Cardiac muscle cell (in vitro differentiated cells and primary cell): ENCODE measurements at regions not wholly inside any gene's neighbourhood (a gene's known extent, or its start where the extent isn't known, plus 50 kb on each side); places are given as distances from the start of the nearest gene placed in this dataset.

Source experiments
- DNase-seq, 2 donors: peaks; one replicate each; pipeline versions ENCODE4 v3.0.0 to v3.0.0-alpha.2; 2010 to 2017; ENCODE audit warnings: low read depth in 1 of 2, low spot score in 1 of 2
- H3K27ac ChIP-seq: fragments of 200-600 bp; sonication (generic); 2 replicates; pipeline ENCODE4 v1.5.1; 2016
- H3K27me3 ChIP-seq: fragments of 200-600 bp; sonication (generic); 2 replicates; pipeline ENCODE4 v1.6.0; 2016; ENCODE audit warnings: control low read depth
- H3K36me3 ChIP-seq: fragments of 200-600 bp; sonication (generic); 2 replicates; pipeline ENCODE4 v1.5.1; 2016; ENCODE audit warnings: control low read depth
- H3K4me1 ChIP-seq: fragments of 200-600 bp; sonication (generic); 2 replicates; pipeline ENCODE4 v1.8.1; 2017; ENCODE audit warnings: low read depth, mild to moderate bottlenecking, mixed run types
- H3K4me3 ChIP-seq: fragments of 200-600 bp; sonication (generic); 2 replicates; pipeline ENCODE4 v1.5.1; 2016; ENCODE audit warnings: mild to moderate bottlenecking
- H3K9me3 ChIP-seq: fragments of 200-600 bp; sonication (generic); 2 replicates; pipeline ENCODE4 v1.5.1; 2017; ENCODE audit warnings: low read depth, mild to moderate bottlenecking, control low read depth
- CTCF ChIP-seq: IDR thresholded peaks from 2 replicates; pipeline ENCODE4 v1.5.1; 2012; ENCODE audit warnings: low read depth, mild to moderate bottlenecking, low read length

DNA sequence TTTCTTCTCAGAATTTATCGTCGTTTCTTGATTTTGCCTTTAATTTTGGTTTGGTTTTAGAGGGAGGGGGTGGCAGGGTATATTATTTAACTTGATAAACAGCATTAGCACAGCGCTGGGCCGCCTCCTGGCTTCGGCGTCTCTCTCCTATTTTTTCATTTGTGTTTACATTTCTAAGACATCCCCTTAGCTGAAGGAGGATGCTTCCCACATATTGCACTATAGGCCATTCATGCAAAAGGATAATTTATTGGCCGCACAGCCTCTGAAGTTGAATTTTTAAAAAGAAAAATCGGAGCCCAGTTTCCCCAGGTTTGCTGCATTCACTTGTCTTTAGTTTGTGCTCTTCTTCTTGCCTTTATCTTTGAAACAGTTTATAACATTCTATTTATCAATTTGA lies 497.4 kb upstream of the ZFHX3 start:
- H3K27ac ChIP-seq, result no peak overlapping the region
- H3K36me3 ChIP-seq, result no peaks in the 10 kb centered on the region
- H3K4me1 ChIP-seq, result peaks cover 12% of the 10 kb centered on the region
- no peak for TF ChIP-seq CTCF
- DNase-seq, result no peak
- no peaks in the 10 kb centered on the region for H3K9me3 ChIP-seq
- no peak overlapping the region for H3K4me3 ChIP-seq
- H3K27me3 ChIP-seq, result no peaks in the 10 kb centered on the region

GRCh38 chr16:73544826-73545225 lies 496.9 kb upstream of the ZFHX3 start:
- no peak overlapping the region for H3K27ac ChIP-seq
- H3K4me3 ChIP-seq, result no peak overlapping the region
- H3K36me3 ChIP-seq, result no peaks in the 10 kb centered on the region
- no peaks in the 10 kb centered on the region for H3K27me3 ChIP-seq
- H3K4me1 ChIP-seq, result peaks cover 7% of the 10 kb centered on the region
- no peak for DNase-seq
- no peak for TF ChIP-seq CTCF
- H3K9me3 ChIP-seq, result no peaks in the 10 kb centered on the region

DNA sequence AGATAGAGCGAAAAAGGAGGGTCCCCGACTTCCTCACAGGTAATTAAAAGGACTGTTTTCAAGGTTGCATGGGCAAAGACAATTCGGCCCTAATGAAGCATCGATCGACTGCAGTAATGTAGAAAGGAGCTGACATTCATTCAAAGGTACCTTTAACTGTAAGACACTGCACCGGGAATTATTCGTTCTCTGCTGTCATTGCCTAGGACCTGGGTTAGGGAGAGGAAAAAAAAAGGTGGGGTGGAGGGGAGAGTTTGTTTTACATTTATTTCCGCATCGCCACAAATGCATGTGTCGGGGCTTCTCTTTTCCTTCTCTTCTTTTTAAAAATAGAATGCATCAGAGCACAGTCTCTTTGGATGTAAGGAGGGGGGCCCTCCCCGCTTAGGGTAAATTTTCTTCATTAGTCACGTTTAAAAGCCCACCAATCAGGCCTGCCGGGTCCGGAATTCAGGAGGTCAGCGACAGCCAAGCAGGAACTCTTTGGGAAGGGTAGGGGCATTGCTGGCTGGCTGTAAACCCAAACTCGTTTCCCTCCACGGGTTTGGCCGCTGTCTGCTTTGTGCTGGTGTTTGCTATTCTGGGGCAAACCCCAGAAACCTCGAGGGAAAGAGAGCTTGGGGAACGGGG lies 496.2 kb upstream of the ZFHX3 start:
- Histone ChIP-seq H3K4me1 (no peaks in the 10 kb centered on the region), H3K27ac (no peak overlapping the region), H3K4me3 (no peak overlapping the region), H3K9me3 (no peaks in the 10 kb centered on the region), H3K36me3 (no peaks in the 10 kb centered on the region), H3K27me3 (no peaks in the 10 kb centered on the region)
- no peak for DNase-seq
- no peak for TF ChIP-seq CTCF

DNA sequence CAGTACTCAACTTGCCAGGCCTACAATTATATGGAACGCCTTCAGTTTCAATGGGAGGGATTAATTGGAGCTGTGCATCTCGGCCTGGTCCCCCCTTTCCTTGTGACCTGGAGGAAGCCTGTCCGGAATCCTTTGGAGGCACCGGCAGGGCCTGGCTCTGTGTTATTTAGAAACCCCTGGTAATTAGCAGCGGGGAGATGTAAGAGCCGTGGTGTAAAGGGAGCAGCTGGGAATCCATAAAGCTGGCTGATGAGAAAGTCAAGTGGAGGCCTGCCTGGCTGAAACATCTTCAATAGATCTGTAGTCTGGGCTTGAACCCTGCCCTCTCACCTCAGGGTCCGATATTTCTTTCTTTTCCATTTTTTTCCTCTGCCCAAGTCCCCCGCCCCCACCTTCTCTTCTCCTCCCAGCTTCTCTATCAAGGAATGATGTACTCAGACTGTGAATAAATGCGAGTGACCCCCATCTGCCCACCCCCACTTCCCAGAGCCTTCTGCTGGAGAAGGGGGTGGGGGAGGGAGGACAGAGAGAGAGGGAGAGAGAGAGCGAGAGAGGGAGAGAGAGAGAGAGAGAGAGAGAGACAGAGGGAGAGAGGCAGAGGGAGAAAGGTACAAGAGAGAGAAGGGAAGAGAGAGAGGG lies 495.5 kb upstream of the ZFHX3 start:
- no peak for TF ChIP-seq CTCF
- H3K36me3 ChIP-seq, result no peaks in the 10 kb centered on the region
- H3K27me3 ChIP-seq, result no peaks in the 10 kb centered on the region
- H3K4me3 ChIP-seq, result no peak overlapping the region
- no peaks in the 10 kb centered on the region for H3K9me3 ChIP-seq
- DNase-seq, result no peak
- no peaks in the 10 kb centered on the region for H3K4me1 ChIP-seq
- H3K27ac ChIP-seq, result no peak overlapping the region

DNA sequence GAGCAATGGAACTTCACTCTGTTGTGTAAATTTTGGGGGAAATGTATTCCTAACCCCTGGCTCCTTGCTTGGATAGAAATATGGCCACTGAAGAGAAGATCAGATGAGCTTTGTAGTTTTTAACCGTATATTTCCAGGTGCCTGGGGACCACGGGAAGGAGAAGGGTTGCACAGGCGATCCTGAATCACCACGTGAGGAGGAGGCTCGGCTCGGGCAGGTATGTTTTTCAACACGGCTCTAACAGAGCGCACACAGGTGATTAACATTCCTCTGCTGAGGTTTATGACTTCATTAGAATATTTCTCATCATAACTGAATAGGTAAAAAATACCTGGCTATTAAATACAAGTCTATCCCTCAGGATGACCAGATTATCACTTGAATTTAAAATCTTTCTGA lies 495.0 kb upstream of the ZFHX3 start:
- no peak for DNase-seq
- Histone ChIP-seq H3K4me1 (no peaks in the 10 kb centered on the region), H3K27me3 (no peaks in the 10 kb centered on the region), H3K4me3 (no peak overlapping the region), H3K36me3 (no peaks in the 10 kb centered on the region), H3K27ac (no peak overlapping the region), H3K9me3 (no peaks in the 10 kb centered on the region)
- no peak for TF ChIP-seq CTCF

GRCh38 chr16:73537921-73538320 lies 490.0 kb upstream of the ZFHX3 start:
- Histone ChIP-seq H3K27me3 (no peaks in the 10 kb centered on the region), H3K27ac (no peak overlapping the region), H3K4me3 (no peak overlapping the region), H3K36me3 (no peaks in the 10 kb centered on the region), H3K9me3 (no peaks in the 10 kb centered on the region), H3K4me1 (no peaks in the 10 kb centered on the region)
- no peak for TF ChIP-seq CTCF
- DNase-seq, result no peak
